H1 (cell line): ENCODE measurements at regions not wholly inside any gene's neighbourhood (a gene's known extent, or its start where the extent isn't known, plus 50 kb on each side); places are given as distances from the start of the nearest gene placed in this dataset.

ENCODE experiments used
- CTCF ChIA-PET: fragments of 300-600 bp; sonication (Branson Sonifier 250); formaldehyde crosslinking; loops from one replicate; lab custom pipeline; 2021; ENCODE audit not compliant: partially characterized antibody; lab: Charles Lee
- POLR2A ChIA-PET: fragments of 300-600 bp; sonication (Branson Sonifier 250); formaldehyde crosslinking; loops from one replicate; lab custom pipeline; 2021; ENCODE audit warnings: inconsistent platforms; ENCODE audit not compliant: partially characterized antibody; lab: Charles Lee
- DNase-seq, 2 experiments: peaks; one replicate each; pipeline versions ENCODE4 v3.0.0 to v3.0.0-alpha.2; 2010 to 2022; ENCODE audit warnings: low spot score in 2 of 2, low read depth in 1 of 2, mixed read lengths in 1 of 2
- FAIRE-seq: peaks from 2 replicates; lab custom pipeline; 2011; peaks lifted over from hg19 to GRCh38; lab: Jason Lieb, UNC
- H2AFZ ChIP-seq: 2 replicates; pipeline ENCODE4 v1.8.1; 2012; ENCODE audit warnings: low read length, inconsistent platforms
- H2AK5ac ChIP-seq: 2 replicates; pipeline ENCODE4 v1.6.1; 2013; ENCODE audit warnings: low read depth, low read length
- H2BK120ac ChIP-seq: replicated peaks from 2 replicates; pipeline ENCODE3; 2013; ENCODE audit warnings: low read depth, low read length, inconsistent platforms
- H2BK12ac ChIP-seq: 2 replicates; pipeline ENCODE4 v1.6.1; 2013; ENCODE audit warnings: low read depth, low read length
- H2BK15ac ChIP-seq: 2 replicates; pipeline ENCODE4 v1.6.1; 2013; ENCODE audit warnings: low read length
- H2BK20ac ChIP-seq: 2 replicates; pipeline ENCODE4 v1.6.1; 2013; ENCODE audit warnings: low read length
- H2BK5ac ChIP-seq: 2 replicates; pipeline ENCODE4 v1.6.1; 2013; ENCODE audit warnings: low read depth, low read length
- H3K14ac ChIP-seq: 2 replicates; pipeline ENCODE4 v1.6.1; 2013; ENCODE audit warnings: inconsistent platforms; ENCODE audit not compliant: insufficient read length
- H3K18ac ChIP-seq: 2 replicates; pipeline ENCODE4 v1.6.1; 2013; ENCODE audit warnings: low read length; ENCODE audit errors: extremely low read depth
- H3K23ac ChIP-seq: 2 replicates; pipeline ENCODE4 v1.6.1; 2013; ENCODE audit warnings: inconsistent platforms; ENCODE audit not compliant: insufficient read length
- H3K23me2 ChIP-seq: 2 replicates; pipeline ENCODE4 v1.6.1; 2013; ENCODE audit warnings: low read depth, low read length
- H3K27ac ChIP-seq: 2 replicates; pipeline ENCODE4 v1.6.1; 2011; ENCODE audit warnings: low read depth, low read length, inconsistent platforms
- H3K27me3 ChIP-seq, 4 experiments: replicated peaks in 1 of 4; 1 replicate in 1 of 4; 2 replicates in 3 of 4; pipeline versions ENCODE4 v1.6.1 to v1.8.1; 2011 to 2013; ENCODE audit warnings: low read length in 3 of 4, mild to moderate bottlenecking in 3 of 4, inconsistent platforms in 2 of 4, mixed read lengths in 2 of 4, moderate library complexity in 1 of 4; ENCODE audit not compliant: control insufficient read depth in 3 of 4, insufficient read depth in 3 of 4; ENCODE audit errors: extremely low read depth in 1 of 4
- H3K36me3 ChIP-seq, 4 experiments: 2 replicates each; pipeline versions ENCODE4 v1.6.1 to v1.8.1; 2011 to 2013; ENCODE audit warnings: mild to moderate bottlenecking in 4 of 4, low read length in 3 of 4, moderate library complexity in 2 of 4, control low read depth in 1 of 4, inconsistent platforms in 1 of 4; ENCODE audit not compliant: insufficient read depth in 4 of 4, control insufficient read depth in 2 of 4
- H3K4ac ChIP-seq: replicated peaks from 2 replicates; pipeline ENCODE3; 2013; ENCODE audit warnings: low read length, low read depth, mixed read lengths, inconsistent platforms; ENCODE audit not compliant: insufficient read length
- H3K4me1 ChIP-seq, 4 experiments: replicated peaks in 1 of 4; 1 replicate in 1 of 4; 2 replicates in 3 of 4; pipeline versions ENCODE4 v1.6.1 to v1.8.1; 2011 to 2013; ENCODE audit warnings: low read length in 3 of 4, inconsistent platforms in 2 of 4, mixed read lengths in 1 of 4; ENCODE audit not compliant: insufficient read depth in 4 of 4, control insufficient read depth in 3 of 4
- H3K4me2 ChIP-seq, 2 experiments: 2 replicates each; pipeline versions ENCODE4 v1.6.1 to v1.8.1; 2011 to 2013; ENCODE audit warnings: low read depth in 2 of 2, low read length in 2 of 2, control low read depth in 1 of 2, inconsistent platforms in 1 of 2, mild to moderate bottlenecking in 1 of 2; ENCODE audit not compliant: insufficient read depth in 1 of 2
- H3K4me3 ChIP-seq, 4 experiments: fragments of 200-600, 300-600 bp in 1 of 4; sonication (generic), shearing (Covaris generic), sonication (Bioruptor Twin) in 1 of 4; 2 replicates each; pipeline versions ENCODE4 v1.5.1 to v1.8.1; 2011 to 2016; ENCODE audit warnings: low read length in 4 of 4, low read depth in 3 of 4, control low read depth in 2 of 4, inconsistent platforms in 2 of 4, mild to moderate bottlenecking in 2 of 4, mixed read lengths in 1 of 4, moderate library complexity in 1 of 4; ENCODE audit not compliant: insufficient read depth in 2 of 4; ENCODE audit errors: extremely low read depth in 1 of 4
- H3K56ac ChIP-seq: replicated peaks from 2 replicates; pipeline ENCODE3; 2013; ENCODE audit warnings: low read depth, mild to moderate bottlenecking, mixed read lengths, low read length, inconsistent platforms; ENCODE audit not compliant: insufficient read length
- H3K79me1 ChIP-seq: 2 replicates; pipeline ENCODE4 v1.6.1; 2013; ENCODE audit warnings: low read depth, low read length, control low read depth
- H3K79me2 ChIP-seq, 2 experiments: 2 replicates each; pipeline versions ENCODE4 v1.6.1 to v1.8.1; 2012 to 2013; ENCODE audit warnings: low read length in 2 of 2, mild to moderate bottlenecking in 2 of 2, inconsistent platforms in 1 of 2; ENCODE audit not compliant: insufficient read depth in 2 of 2, control insufficient read depth in 1 of 2
- H3K9ac ChIP-seq, 4 experiments: replicated peaks in 1 of 4; 1 replicate in 1 of 4; 2 replicates in 3 of 4; pipeline versions ENCODE4 v1.6.1 to v1.8.1; 2011 to 2013; ENCODE audit warnings: low read depth in 3 of 4, low read length in 3 of 4, control low read depth in 2 of 4, mild to moderate bottlenecking in 2 of 4, moderate library complexity in 2 of 4, inconsistent platforms in 1 of 4; ENCODE audit errors: extremely low read depth in 1 of 4
- H3K9me3 ChIP-seq, 2 experiments: 2 replicates each; pipeline versions ENCODE4 v1.6.1 to v1.8.1; 2012 to 2013; ENCODE audit warnings: mild to moderate bottlenecking in 2 of 2, moderate library complexity in 2 of 2, control low read depth in 1 of 2, inconsistent platforms in 1 of 2, low read depth in 1 of 2, low read length in 1 of 2, mixed read lengths in 1 of 2; ENCODE audit not compliant: insufficient read depth in 2 of 2
- H4K20me1 ChIP-seq, 2 experiments: replicated peaks in 1 of 2; 2 replicates each; pipeline versions ENCODE3 to v1.8.1; 2011 to 2013; ENCODE audit warnings: inconsistent platforms in 2 of 2, low read length in 2 of 2, mild to moderate bottlenecking in 1 of 2; ENCODE audit not compliant: insufficient read depth in 2 of 2, control insufficient read depth in 1 of 2
- H4K5ac ChIP-seq: 2 replicates; pipeline ENCODE4 v1.6.1; 2013; ENCODE audit warnings: low read length, low read depth, mixed read lengths, inconsistent platforms; ENCODE audit not compliant: insufficient read length
- H4K8ac ChIP-seq: 2 replicates; pipeline ENCODE4 v1.8.0; 2013; ENCODE audit warnings: mild to moderate bottlenecking, moderate library complexity, low read length, inconsistent platforms; ENCODE audit not compliant: insufficient read depth; ENCODE audit errors: extremely low read depth
- H4K91ac ChIP-seq: replicated peaks from 2 replicates; pipeline ENCODE3; 2013; ENCODE audit warnings: low read length, mixed read lengths, inconsistent platforms; ENCODE audit not compliant: insufficient read length
- ASH2L ChIP-seq: fragments of 200-600, 300-600 bp; sonication (generic); IDR thresholded peaks from one replicate; pipeline ENCODE4 v1.7.1; 2017; ENCODE audit warnings: low read length
- ATF3 ChIP-seq: IDR thresholded peaks from 2 replicates; pipeline ENCODE4 v1.6.1; 2011; ENCODE audit warnings: low read depth, mild to moderate bottlenecking, low read length; ENCODE audit not compliant: insufficient read depth
- CEBPB ChIP-seq: IDR thresholded peaks from 2 replicates; pipeline ENCODE4 v1.6.1; 2012; ENCODE audit warnings: low read depth, low read length
- EGR1 ChIP-seq: IDR thresholded peaks from 2 replicates; pipeline ENCODE4 v1.6.1; 2011; ENCODE audit warnings: low read depth, low read length, borderline replicate concordance
- FOSL1 ChIP-seq: IDR thresholded peaks from 2 replicates; pipeline ENCODE4 v1.6.1; 2011; ENCODE audit warnings: mild to moderate bottlenecking, low read depth, low read length, moderate library complexity; ENCODE audit not compliant: insufficient read depth
- HDAC2 ChIP-seq, 2 experiments: fragments of 300-600 bp in 1 of 2; sonication (generic) in 1 of 2; IDR thresholded peaks; 2 replicates each; pipeline ENCODE4 v1.6.1; 2011 to 2012; ENCODE audit warnings: low read depth in 2 of 2, low read length in 2 of 2, mild to moderate bottlenecking in 2 of 2, moderate library complexity in 2 of 2, borderline replicate concordance in 1 of 2, inconsistent platforms in 1 of 2
- POLR2A ChIP-seq, 2 experiments: IDR thresholded peaks; 1 replicate in 1 of 2; 2 replicates in 1 of 2; pipeline ENCODE4 v1.6.1; 2011; ENCODE audit warnings: low read depth in 2 of 2, low read length in 2 of 2, mild to moderate bottlenecking in 2 of 2; ENCODE audit errors: control extremely low read depth in 1 of 2
- POLR2AphosphoS5 ChIP-seq: IDR thresholded peaks from 2 replicates; pipeline ENCODE4 v1.6.1; 2011; ENCODE audit warnings: low read depth, low read length
- RAD21 ChIP-seq, 2 experiments: IDR thresholded peaks in 1 of 2; conservative IDR thresholded peaks in 1 of 2; 2 replicates each; pipeline ENCODE4 v1.6.1; 2011; ENCODE audit warnings: low read depth in 2 of 2, low read length in 2 of 2, improper control_type of control experiment in 1 of 2, inconsistent platforms in 1 of 2, mild to moderate bottlenecking in 1 of 2, moderate library complexity in 1 of 2
- RNF2 ChIP-seq: fragments of 200-900, 300-1000 bp; sonication (generic); IDR thresholded peaks from 2 replicates; pipeline ENCODE4 v1.7.1; 2016; ENCODE audit warnings: borderline replicate concordance, low read depth, mild to moderate bottlenecking, antibody characterized with exemption, low read length; ENCODE audit not compliant: poor library complexity, severe bottlenecking; ENCODE audit errors: missing control alignments
- TAF1 ChIP-seq: IDR thresholded peaks from 2 replicates; pipeline ENCODE4 v1.6.1; 2011; ENCODE audit warnings: mild to moderate bottlenecking, low read depth, low read length
- TBP ChIP-seq: IDR thresholded peaks from 2 replicates; pipeline ENCODE4 v1.6.1; 2011; ENCODE audit warnings: low read depth, low read length, improper control_type of control experiment
- TCF12 ChIP-seq: IDR thresholded peaks from 2 replicates; pipeline ENCODE4 v1.6.1; 2011; ENCODE audit warnings: low read depth, mild to moderate bottlenecking, low read length
- WGBS, 2 experiments: shearing (Covaris generic) in 1 of 2; methylation state at CpG; one replicate each; pipeline versions ENCODE4 v1.1.6 to v1.1.7; 2013 to 2015; ENCODE audit warnings: low lambda C conversion rate in 2 of 2, mixed read lengths in 2 of 2, inconsistent platforms in 1 of 2, low coverage in 1 of 2, missing lambda C conversion rate in 1 of 2; ENCODE audit not compliant: insufficient replicate concordance in 2 of 2, insufficient coverage in 1 of 2, insufficient read length in 1 of 2; ENCODE audit errors: extremely low coverage in 1 of 2, missing lambda C conversion rate in 1 of 2; 5-methylcytosine and 5-hydroxymethylcytosine counted together

- no peak overlapping the region for H2BK15ac ChIP-seq
- no peaks in the 10 kb centered on the region; the same call in 1 of the 2 replicates for H3K23me2 ChIP-seq
- FAIRE-seq (no peak), DNase-seq (no peak)
- H4K20me1 ChIP-seq: no peaks in the 10 kb centered on the region
- H3K4ac ChIP-seq: no peak overlapping the region
- no peaks in the 10 kb centered on the region for H3K9me3 ChIP-seq
- H3K4me1 ChIP-seq: no peaks in the 10 kb centered on the region
- no peaks in the 10 kb centered on the region for H3K36me3 ChIP-seq
- ChIA-PET CTCF (no interaction called here), POLR2A (no interaction called here)
- no peak overlapping the region for H2AK5ac ChIP-seq
- H3K27ac ChIP-seq: no peak overlapping the region
- no peak overlapping the region for H2AFZ ChIP-seq
- H3K56ac ChIP-seq: no peak overlapping the region
- no peak overlapping the region for H3K18ac ChIP-seq
- WGBS, 2 experiments: 91% methylated on average over 3 of the region's 3 CpGs; no CpG with 5 or more reads in 1 of the 2 experiments
- no peak overlapping the region for H3K4me3 ChIP-seq
- no peaks in the 10 kb centered on the region for H3K79me2 ChIP-seq
- H3K9ac ChIP-seq: no peak overlapping the region
- no peak overlapping the region for H3K4me2 ChIP-seq
- no peak overlapping the region for H2BK12ac ChIP-seq
- H4K91ac ChIP-seq: no peak overlapping the region
- H4K8ac ChIP-seq: no peak overlapping the region
- H4K5ac ChIP-seq: no peak overlapping the region
- no peak overlapping the region for H2BK20ac ChIP-seq
- H3K14ac ChIP-seq: no peak overlapping the region
- H3K79me1 ChIP-seq: no peaks in the 10 kb centered on the region
- H2BK5ac ChIP-seq: no peak overlapping the region
- H2BK120ac ChIP-seq: no peak overlapping the region
- TF ChIP-seq ATF3 (no peak), CEBPB (no peak), ASH2L (no peak), EGR1 (no peak), TBP (no peak), POLR2AphosphoS5 (no peak), TCF12 (no peak), TAF1 (no peak), POLR2A (IDR thresholded peaks at IDR 0.05; ENCODE audit: control extremely low read depth in 1 of 2, low read depth in 2 of 2, low read length in 2 of 2) (no peak), RNF2 (no peak), HDAC2 (IDR thresholded peaks at IDR 0.05; ENCODE audit: borderline replicate concordance in 1 of 2, low read depth in 2 of 2, low read length in 2 of 2) (no peak), RAD21 (IDR thresholded peaks at IDR 0.05 in 1 of 2, conservative IDR thresholded peaks at IDR 0.05 in 1 of 2; ENCODE audit: low read depth in 2 of 2, low read length in 2 of 2) (no peak), FOSL1 (no peak)
- no peaks in the 10 kb centered on the region for H3K27me3 ChIP-seq
- no peak overlapping the region for H3K23ac ChIP-seq
These were observed 763.8 kb downstream of the GBE1 start for GRCh38 chr3:80997622-80998021.
